Trophoblast cell (in vitro differentiated cells and primary cell): ENCODE measurements at regions not wholly inside any gene's neighbourhood (a gene's known extent, or its start where the extent isn't known, plus 50 kb on each side); places are given as distances from the start of the nearest gene placed in this dataset.

Experiments
- DNase-seq, 2 donors: peaks; one replicate each; pipeline ENCODE4 v3.0.0-alpha.2; 2016
- H2AFZ ChIP-seq: 2 replicates; pipeline ENCODE4 v1.6.1; 2013; ENCODE audit warnings: low read length, moderate library complexity, mild to moderate bottlenecking; ENCODE audit not compliant: insufficient read depth, poor library complexity
- H2AK5ac ChIP-seq: 2 replicates; pipeline ENCODE4 v1.6.1; 2013; ENCODE audit warnings: mild to moderate bottlenecking, low read length
- H2BK120ac ChIP-seq: 2 replicates; pipeline ENCODE4 v1.6.1; 2013; ENCODE audit warnings: low read length, mild to moderate bottlenecking, moderate library complexity; ENCODE audit not compliant: insufficient read depth, poor library complexity
- H2BK12ac ChIP-seq: 2 replicates; pipeline ENCODE4 v1.6.1; 2013; ENCODE audit warnings: mild to moderate bottlenecking, low read length, moderate library complexity
- H2BK5ac ChIP-seq: 2 replicates; pipeline ENCODE4 v1.6.1; 2013; ENCODE audit warnings: low read length, low read depth, moderate library complexity, mild to moderate bottlenecking; ENCODE audit not compliant: poor library complexity
- H3K14ac ChIP-seq: 2 replicates; pipeline ENCODE4 v1.6.1; 2013; ENCODE audit warnings: mild to moderate bottlenecking, low read length
- H3K18ac ChIP-seq: 2 replicates; pipeline ENCODE4 v1.6.1; 2013; ENCODE audit warnings: mild to moderate bottlenecking, low read length
- H3K23ac ChIP-seq: 2 replicates; pipeline ENCODE4 v1.6.1; 2013; ENCODE audit warnings: low read length
- H3K27ac ChIP-seq: 2 replicates; pipeline ENCODE4 v1.5.1; 2013; ENCODE audit warnings: low read depth, mild to moderate bottlenecking, inconsistent platforms, low read length, moderate library complexity
- H3K27me3 ChIP-seq: 2 replicates; pipeline ENCODE4 v1.6.1; 2013; ENCODE audit warnings: inconsistent platforms, mild to moderate bottlenecking, low read length, moderate library complexity; ENCODE audit not compliant: insufficient read depth
- H3K36me3 ChIP-seq, 2 experiments: 1 replicate in 1 of 2; 2 replicates in 1 of 2; pipeline ENCODE4 v1.6.1; 2013; ENCODE audit warnings: low read length in 2 of 2, mild to moderate bottlenecking in 2 of 2, moderate library complexity in 1 of 2; ENCODE audit not compliant: insufficient read depth in 2 of 2, control insufficient read depth in 1 of 2
- H3K4ac ChIP-seq: 2 replicates; pipeline ENCODE4 v1.6.1; 2013; ENCODE audit warnings: low read depth, mild to moderate bottlenecking, low read length, moderate library complexity
- H3K4me1 ChIP-seq, 2 experiments: 1 replicate in 1 of 2; 2 replicates in 1 of 2; pipeline ENCODE4 v1.6.1; 2013; ENCODE audit warnings: low read length in 2 of 2, mild to moderate bottlenecking in 2 of 2, moderate library complexity in 1 of 2; ENCODE audit not compliant: insufficient read depth in 2 of 2, control insufficient read depth in 1 of 2
- H3K4me2 ChIP-seq: 2 replicates; pipeline ENCODE4 v1.6.1; 2013; ENCODE audit warnings: inconsistent platforms, mild to moderate bottlenecking, low read length, moderate library complexity
- H3K4me3 ChIP-seq: 2 replicates; pipeline ENCODE4 v1.5.1; 2013; ENCODE audit warnings: mild to moderate bottlenecking, low read depth, low read length, inconsistent platforms
- H3K79me1 ChIP-seq: one replicate; pipeline ENCODE4 v1.6.1; 2013; ENCODE audit warnings: low read length
- H3K79me2 ChIP-seq: 2 replicates; pipeline ENCODE4 v1.6.1; 2013; ENCODE audit warnings: low read length, mild to moderate bottlenecking; ENCODE audit not compliant: control insufficient read depth, insufficient read depth, poor library complexity
- H3K9ac ChIP-seq: 2 replicates; pipeline ENCODE4 v1.6.1; 2013; ENCODE audit warnings: mild to moderate bottlenecking, low read length
- H3K9me3 ChIP-seq: 2 replicates; pipeline ENCODE4 v1.6.1; 2013; ENCODE audit warnings: low read depth, mild to moderate bottlenecking, control low read depth, inconsistent platforms, low read length; ENCODE audit not compliant: insufficient read depth
- H4K12ac ChIP-seq: 2 replicates; pipeline ENCODE4 v1.6.1; 2013; ENCODE audit warnings: low read depth, mild to moderate bottlenecking, low read length, moderate library complexity
- H4K8ac ChIP-seq: 2 replicates; pipeline ENCODE4 v1.6.1; 2013; ENCODE audit warnings: low read depth, mild to moderate bottlenecking, low read length, moderate library complexity
- H4K91ac ChIP-seq: one replicate; pipeline ENCODE4 v1.6.1; 2013; ENCODE audit warnings: low read depth, mild to moderate bottlenecking, low read length, moderate library complexity
- WGBS: extraction: QIAGEN DNeasy Blood & Tissue Kit; methylation state at CpG from one replicate; pipeline ENCODE4 v1.1.7; 2013; ENCODE audit warnings: missing lambda C conversion rate; ENCODE audit not compliant: insufficient read length, insufficient coverage; ENCODE audit errors: extremely low coverage; 5-methylcytosine and 5-hydroxymethylcytosine counted together

DNA sequence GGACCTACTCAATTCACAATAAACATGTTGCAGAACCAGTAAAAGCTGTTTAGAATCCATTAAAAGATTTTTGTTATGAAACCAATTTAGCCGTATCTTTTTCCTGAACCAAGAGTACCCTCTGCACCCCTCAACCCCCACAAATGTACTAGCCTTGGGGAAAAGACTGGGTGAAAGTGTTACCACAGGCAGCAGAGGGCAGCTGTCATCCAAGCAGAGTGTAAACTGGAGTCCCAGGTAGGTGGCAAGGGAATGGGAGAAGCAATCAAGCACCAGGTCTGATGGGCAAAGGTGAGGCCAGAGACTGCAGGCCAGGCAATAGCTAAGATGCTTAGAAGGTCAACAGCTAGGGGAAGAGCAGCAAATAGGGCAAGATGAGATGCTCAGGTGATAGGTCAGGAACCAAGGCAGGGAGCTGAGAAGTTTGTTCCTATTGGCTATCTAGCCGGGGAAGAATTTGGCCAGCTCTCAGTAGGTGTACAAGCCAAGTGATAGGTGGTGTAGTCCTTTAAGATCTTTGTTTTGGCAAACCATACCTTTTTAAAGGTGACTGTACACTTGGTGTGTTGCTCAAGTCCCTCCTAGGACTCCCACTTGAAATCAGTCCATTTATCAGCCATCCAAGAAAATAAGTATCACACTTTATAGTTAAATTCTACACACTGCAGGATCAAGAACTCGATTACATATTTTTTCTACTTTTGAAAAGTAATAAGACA is 77.8 kb upstream of the CCDC112 start:
- no peak overlapping the region for H3K18ac ChIP-seq
- no CpG with 5 or more reads among the region's 3 CpGs for WGBS

GRCh38 chr5:115372146-115372545 is 75.7 kb upstream of the CCDC112 start:
- H3K79me1 ChIP-seq: no peaks in the 10 kb centered on the region
- no peak overlapping the region for H2BK120ac ChIP-seq
- no peak overlapping the region for H3K27ac ChIP-seq
- H3K14ac ChIP-seq: no peak overlapping the region
- no peak overlapping the region for H4K12ac ChIP-seq
- no peaks in the 10 kb centered on the region for H3K27me3 ChIP-seq
- H3K4ac ChIP-seq: no peak overlapping the region
- no peak overlapping the region for H3K18ac ChIP-seq
- DNase-seq: no peak
- no peak overlapping the region for H3K4me3 ChIP-seq
- no peaks in the 10 kb centered on the region for H3K4me1 ChIP-seq
- H3K4me2 ChIP-seq: no peak overlapping the region
- H4K91ac ChIP-seq: no peak overlapping the region
- H3K79me2 ChIP-seq: no peaks in the 10 kb centered on the region
- H2AK5ac ChIP-seq: no peak overlapping the region
- H2AFZ ChIP-seq: no peak overlapping the region
- H3K23ac ChIP-seq: no peak overlapping the region
- H3K9ac ChIP-seq: no peak overlapping the region
- no peaks in the 10 kb centered on the region for H3K9me3 ChIP-seq
- H3K36me3 ChIP-seq: no peaks in the 10 kb centered on the region
- H2BK12ac ChIP-seq: no peak overlapping the region
- whole genome bisulfite sequencing: no CpG with 5 or more reads among the region's 2 CpGs
- H2BK5ac ChIP-seq: no peak overlapping the region
- no peak overlapping the region for H4K8ac ChIP-seq

More for the DNA sequence above, 77.8 kb upstream of the CCDC112 start:
- H2AK5ac ChIP-seq: no peak overlapping the region
- no peaks in the 10 kb centered on the region for H3K79me1 ChIP-seq
- H3K9me3 ChIP-seq: no peaks in the 10 kb centered on the region
- no peaks in the 10 kb centered on the region for H3K36me3 ChIP-seq
- no peaks in the 10 kb centered on the region for H3K79me2 ChIP-seq
- no peak overlapping the region for H3K4ac ChIP-seq
- H2BK12ac ChIP-seq: no peak overlapping the region
- H4K8ac ChIP-seq: no peak overlapping the region
- H2AFZ ChIP-seq: no peak overlapping the region
- no peak overlapping the region for H3K27ac ChIP-seq
- H3K9ac ChIP-seq: no peak overlapping the region
- no peaks in the 10 kb centered on the region for H3K27me3 ChIP-seq
- H3K4me3 ChIP-seq: no peak overlapping the region
- H3K23ac ChIP-seq: no peak overlapping the region
- no peaks in the 10 kb centered on the region for H3K4me1 ChIP-seq
- no peak overlapping the region for H3K14ac ChIP-seq
- DNase-seq: peak in 1 of 2 donors; percentile 11
- no peak overlapping the region for H4K91ac ChIP-seq
- H4K12ac ChIP-seq: no peak overlapping the region
- no peak overlapping the region for H3K4me2 ChIP-seq
- no peak overlapping the region for H2BK120ac ChIP-seq
- H2BK5ac ChIP-seq: no peak overlapping the region

DNA sequence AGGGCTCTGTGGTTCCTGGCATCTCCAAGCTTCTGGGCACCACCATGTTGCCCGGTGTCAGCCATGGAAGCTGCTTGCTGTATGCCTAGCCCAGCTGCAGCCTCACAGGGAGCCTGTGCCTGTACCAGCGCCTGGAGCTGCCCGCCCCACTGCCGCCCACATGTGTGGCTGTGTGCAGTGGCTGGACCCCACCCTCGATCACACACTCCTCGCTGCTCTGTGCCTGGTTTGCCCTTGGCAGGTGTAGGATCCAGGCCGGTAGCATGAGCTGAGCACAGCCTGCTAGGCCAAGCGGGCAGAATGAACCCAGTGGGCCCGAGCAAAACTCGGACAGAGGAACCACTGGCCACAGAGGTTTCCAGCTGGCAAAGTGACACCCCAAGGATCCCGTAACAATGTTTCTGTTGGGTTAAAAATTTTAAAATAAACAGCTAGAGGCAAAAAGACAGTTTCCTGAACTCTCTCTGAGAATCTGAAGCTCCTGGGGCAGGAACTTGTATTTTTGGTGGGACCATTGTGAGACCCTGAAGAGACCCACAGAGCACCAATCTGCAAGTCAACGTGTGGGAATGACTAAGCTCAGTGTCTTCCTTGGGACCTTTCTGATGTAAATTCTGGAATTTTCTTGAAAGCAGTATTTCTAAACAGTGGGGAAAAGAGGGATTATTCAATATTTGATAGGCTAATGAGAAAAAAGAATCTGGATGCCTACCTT is 73.1 kb upstream of the CCDC112 start:
- Histone ChIP-seq H3K9me3 (no peaks in the 10 kb centered on the region), H3K36me3 (no peaks in the 10 kb centered on the region), H4K91ac (no peak overlapping the region), H4K12ac (no peak overlapping the region), H3K18ac (no peak overlapping the region), H3K4ac (no peak overlapping the region), H3K4me3 (no peak overlapping the region), H2BK120ac (no peak overlapping the region), H3K27ac (no peak overlapping the region), H3K23ac (no peak overlapping the region), H3K4me2 (no peak overlapping the region), H2AFZ (no peak overlapping the region), H3K9ac (no peak overlapping the region), H3K79me1 (peaks cover 2% of the 10 kb centered on the region), H2BK5ac (no peak overlapping the region), H3K14ac (no peak overlapping the region), H3K27me3 (no peaks in the 10 kb centered on the region), H3K4me1 (peaks cover 4% of the 10 kb centered on the region in 2 experiments), H4K8ac (no peak overlapping the region), H3K79me2 (no peaks in the 10 kb centered on the region), H2BK12ac (no peak overlapping the region), H2AK5ac (no peak overlapping the region)
- no peak for DNase-seq
- WGBS: no CpG with 5 or more reads among the region's 12 CpGs

DNA sequence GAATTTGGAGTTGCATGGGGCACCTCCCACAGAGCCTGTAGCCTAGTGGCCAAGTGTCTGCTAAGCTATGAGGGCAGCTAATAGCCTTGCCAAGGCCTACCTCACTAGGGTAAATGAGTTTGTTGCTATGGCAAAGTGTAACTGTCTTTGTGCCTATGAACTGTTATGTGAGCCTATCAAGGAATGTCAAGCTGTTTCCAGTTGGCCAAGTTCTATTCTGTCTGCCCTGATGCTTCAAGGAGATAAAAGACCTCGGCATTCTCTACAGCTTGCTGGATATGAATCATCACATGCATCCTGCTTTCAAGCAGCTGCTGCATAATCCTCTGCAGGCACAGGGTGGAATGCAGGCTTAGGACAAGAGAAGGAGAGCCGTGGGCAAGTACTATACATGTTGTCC is 69.8 kb upstream of the CCDC112 start:
- no peaks in the 10 kb centered on the region for H3K36me3 ChIP-seq
- H3K14ac ChIP-seq: no peak overlapping the region
- no peak overlapping the region for H3K23ac ChIP-seq
- H4K12ac ChIP-seq: no peak overlapping the region
- no peak overlapping the region for H3K4me3 ChIP-seq
- H3K27me3 ChIP-seq: no peaks in the 10 kb centered on the region
- no peak overlapping the region for H3K9ac ChIP-seq
- no peak overlapping the region for H2BK5ac ChIP-seq
- H3K4ac ChIP-seq: no peak overlapping the region
- no CpG with 5 or more reads among the region's 2 CpGs for WGBS
- H2BK12ac ChIP-seq: no peak overlapping the region
- H2BK120ac ChIP-seq: no peak overlapping the region
- no peaks in the 10 kb centered on the region for H3K79me2 ChIP-seq
- no peak overlapping the region for H3K27ac ChIP-seq
- H3K18ac ChIP-seq: no peak overlapping the region
- H3K4me2 ChIP-seq: no peak overlapping the region
- no peak overlapping the region for H2AK5ac ChIP-seq
- DNase-seq: peak; percentile 85 to 96
- H4K91ac ChIP-seq: no peak overlapping the region
- H3K9me3 ChIP-seq: no peaks in the 10 kb centered on the region
- no peak overlapping the region for H2AFZ ChIP-seq
- no peak overlapping the region for H4K8ac ChIP-seq
- H3K4me1 ChIP-seq: peaks cover 4% of the 10 kb centered on the region in 2 experiments
- H3K79me1 ChIP-seq: peaks cover 2% of the 10 kb centered on the region
